GM21576 (cell line): ENCODE measurements at regions not wholly inside any gene's neighbourhood (a gene's known extent, or its start where the extent isn't known, plus 50 kb on each side); places are given as distances from the start of the nearest gene placed in this dataset.

Experiments
- ATAC-seq: cut with Tn5 transposase; IDR thresholded peaks from one replicate; pipeline ENCODE4 v1.9.1; 2021; ENCODE audit warnings: mild to moderate bottlenecking, moderate library complexity; ENCODE audit not compliant: unreplicated experiment

DNA sequence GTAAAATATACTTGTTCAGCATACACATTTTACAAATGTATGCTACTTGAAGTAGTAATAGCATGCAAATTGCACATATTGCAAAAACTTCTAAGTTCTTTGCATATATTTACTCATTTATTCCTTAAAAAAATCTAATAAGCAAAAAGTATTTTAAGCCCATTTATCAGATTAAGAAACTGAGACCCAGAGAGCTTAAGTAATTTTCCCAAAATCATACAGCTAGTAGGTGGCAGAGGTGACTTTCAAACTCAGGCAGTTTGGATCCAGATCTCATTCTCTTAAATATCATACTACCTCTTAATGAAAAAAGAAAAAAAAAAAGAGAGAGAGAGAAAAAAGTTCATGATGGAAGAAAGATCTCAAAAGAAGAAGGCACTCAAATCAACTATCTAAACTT lies 157.9 kb downstream of the RPS12 start:
- no peak for ATAC-seq

DNA sequence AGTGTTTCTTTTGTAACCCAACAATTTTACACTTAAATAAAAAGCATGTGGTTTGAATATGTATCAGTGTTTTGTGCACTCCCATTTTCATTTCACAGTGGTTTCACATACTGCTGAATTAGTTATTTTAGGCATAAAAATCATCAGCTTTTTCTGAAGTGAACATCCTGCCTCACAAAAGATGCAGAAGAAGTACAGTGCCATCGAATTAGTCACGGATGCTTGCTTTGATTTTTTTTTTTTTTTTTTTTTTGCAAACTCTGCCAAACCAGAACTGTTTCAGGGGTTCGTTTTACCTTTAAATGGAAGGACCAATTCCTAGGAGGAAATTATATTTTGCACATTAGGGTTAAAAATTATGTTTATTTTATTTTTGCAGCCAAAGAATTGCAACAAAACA lies 158.6 kb downstream of the RPS12 start:
- ATAC-seq = no peak

DNA sequence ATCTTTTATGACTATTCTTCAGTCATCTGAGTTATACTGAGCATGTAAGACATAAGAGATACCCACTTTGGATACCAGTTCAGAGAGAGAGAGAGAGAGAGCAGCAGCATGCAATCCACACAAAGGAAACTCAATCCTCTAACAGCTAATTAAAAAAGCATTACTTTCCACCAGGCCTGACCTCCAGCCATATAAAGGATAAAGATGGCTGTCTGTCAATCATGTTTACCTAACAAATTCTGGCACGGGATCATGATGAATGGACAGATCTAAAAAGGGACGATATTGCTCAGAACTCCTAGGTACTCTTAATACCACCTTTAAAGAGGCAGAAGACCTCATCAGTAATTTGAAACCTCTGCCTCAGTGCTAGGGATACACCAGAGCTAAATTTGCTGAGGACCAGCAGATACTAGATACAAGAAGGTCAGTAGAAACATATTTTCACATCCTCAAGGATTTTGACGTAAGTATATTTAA lies 159.2 kb downstream of the RPS12 start:
- ATAC-seq = no peak

DNA sequence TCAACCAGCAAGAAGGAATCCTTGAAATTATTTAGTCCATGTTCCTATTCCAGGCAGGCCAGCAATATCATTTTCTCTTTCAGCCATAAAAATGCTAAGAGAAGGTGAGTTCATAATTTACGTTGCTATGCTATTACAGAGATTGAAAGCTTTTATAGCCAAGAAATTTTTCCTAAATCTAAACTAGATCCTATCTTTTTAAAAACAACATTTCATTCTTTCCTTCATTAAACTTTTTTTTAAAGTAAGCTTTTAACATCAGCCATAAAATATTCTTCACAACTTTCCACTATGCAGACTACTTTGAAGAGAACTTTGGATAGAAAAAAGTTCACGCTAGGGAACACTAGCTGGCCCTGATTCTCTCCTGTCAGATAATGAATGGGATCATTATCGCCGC lies 159.8 kb downstream of the RPS12 start:
- no peak for ATAC-seq

DNA sequence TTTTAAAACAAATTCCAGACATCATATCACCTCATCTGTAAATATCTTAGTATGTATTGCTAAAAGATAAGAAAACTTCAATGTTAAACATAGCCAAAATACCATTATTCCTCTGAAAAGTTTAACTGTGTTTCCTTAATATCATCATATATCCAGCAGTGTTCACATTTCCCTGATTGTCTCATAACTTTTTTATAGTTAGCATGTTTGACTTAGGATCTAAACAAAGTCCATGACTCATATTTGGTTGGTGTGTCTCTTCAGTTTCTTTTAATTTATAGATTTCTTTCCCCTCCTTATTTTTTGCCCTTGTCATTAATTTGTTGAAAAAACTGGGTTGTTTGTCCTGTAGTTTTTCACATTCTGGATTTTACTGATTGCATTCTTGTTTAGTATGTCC lies 163.0 kb downstream of the RPS12 start:
- no peak for ATAC-seq

DNA sequence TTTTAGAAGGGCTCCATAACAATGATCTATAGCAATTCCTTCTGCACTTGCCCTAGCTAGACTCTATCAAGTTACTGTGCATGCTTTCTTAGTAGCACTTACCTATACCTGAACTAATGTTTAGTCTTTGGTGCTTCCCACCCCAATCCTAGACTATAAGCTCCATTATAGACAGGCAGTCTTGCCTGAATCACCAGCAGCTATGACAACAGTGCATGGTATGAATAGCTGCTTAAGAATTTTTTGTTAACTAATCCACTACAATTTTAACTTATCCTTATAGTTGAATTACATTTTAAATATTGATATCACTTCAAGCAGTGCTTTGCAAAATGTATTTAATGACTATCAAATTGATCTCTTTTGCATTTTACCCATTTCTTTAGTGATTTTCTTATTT lies 164.3 kb downstream of the RPS12 start:
- ATAC-seq = no peak

DNA sequence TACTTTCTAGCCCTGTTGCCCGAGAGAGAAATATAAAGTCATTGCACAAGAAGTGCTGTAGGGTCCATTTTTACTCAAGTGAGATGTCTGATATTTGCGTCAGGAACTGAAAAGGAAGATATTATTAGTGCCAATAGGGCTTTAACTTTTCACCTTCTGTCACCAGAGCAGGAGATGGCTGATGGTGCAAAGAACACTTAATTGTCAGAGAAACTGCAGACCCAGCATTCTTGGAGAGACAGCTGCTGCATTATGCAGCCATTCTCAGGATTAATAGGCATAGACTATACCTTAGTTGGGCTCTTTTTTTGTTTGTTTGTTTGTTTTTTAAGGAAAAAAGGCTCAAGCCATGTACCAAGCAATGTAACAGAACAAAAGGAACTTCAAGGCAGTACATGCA lies 179.4 kb downstream of the RPS12 start:
- ATAC-seq = no peak

DNA sequence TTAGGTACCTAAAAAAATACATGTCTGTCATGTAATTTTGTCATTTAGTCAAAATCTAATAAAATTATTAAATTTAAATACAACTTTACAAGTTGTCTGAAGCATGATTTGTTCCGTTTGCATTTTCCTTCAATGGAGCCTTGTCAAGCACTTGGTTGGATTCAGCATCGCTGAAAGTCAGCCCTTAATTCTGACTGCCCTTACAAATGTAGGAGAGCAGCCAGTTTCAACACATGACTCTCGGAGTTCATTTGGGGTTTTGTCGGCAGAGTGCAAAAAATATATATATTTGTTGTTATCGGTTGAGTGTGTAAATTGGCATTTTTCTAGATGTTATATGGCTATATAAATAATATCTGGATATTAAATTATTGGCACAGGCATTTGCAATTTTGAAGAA lies 180.6 kb downstream of the RPS12 start:
- ATAC-seq = no peak

DNA sequence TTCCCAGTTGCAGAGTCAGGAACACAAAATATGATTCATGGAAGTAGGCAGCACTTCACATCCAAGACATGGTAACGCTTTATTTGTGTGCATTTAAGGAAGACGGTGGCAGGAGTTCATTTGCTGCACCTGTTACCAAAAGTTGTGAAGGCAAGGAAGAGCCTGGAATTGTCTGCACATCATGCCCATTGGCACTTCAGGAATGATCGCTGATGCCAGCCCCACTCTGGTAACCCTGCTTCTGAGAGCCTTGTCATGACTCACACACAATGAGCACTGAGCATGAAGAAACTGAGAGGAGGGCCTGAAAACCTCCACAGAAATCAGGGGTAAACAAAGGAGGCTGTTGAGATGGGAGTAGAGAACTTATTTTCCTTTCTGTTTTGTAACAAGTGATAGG lies 181.1 kb downstream of the RPS12 start:
- ATAC-seq = no peak

DNA sequence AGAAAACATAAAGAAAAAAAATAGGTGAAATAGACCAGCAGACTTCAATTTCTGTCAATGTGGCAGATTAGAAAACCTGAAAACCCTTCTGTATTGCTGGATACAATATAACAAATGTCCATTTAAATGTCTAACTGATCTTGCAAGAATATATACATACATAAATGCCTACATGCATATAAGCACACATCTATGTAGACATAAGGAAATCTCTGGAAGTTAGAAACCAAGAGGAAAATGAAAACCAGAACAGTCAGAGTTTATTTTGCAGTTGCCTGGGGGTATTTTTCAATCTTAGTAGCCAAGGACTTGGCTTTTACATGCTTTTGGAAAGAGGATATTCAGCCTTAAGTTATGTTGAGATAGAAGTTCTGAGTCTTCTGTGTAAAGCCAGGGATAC lies 184.0 kb downstream of the RPS12 start:
- ATAC-seq = no peak

DNA sequence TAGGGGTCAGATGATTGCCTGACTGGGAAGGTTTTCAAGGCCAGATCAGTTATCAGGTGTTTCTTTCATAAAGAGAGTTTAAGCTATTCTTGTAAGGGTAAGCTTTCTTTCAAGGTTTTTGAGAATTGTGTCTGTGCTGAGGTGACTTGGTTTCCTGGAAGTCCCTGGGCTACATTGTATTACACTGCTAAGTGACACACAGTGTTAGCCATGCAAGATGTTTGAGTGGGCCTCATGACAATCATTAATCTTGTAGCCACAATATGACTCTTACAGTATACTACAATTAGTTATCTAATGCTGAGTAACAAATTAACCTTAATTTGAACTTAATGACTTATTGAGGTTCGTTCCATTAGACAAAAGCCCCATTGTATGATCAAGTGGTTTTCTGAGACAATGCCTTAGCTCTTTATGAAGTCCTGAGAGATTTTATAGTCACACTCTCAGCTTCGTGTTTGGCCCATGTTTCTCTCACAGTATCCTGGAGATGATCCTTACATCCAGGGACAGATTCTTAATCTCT lies 186.7 kb downstream of the RPS12 start:
- no peak for ATAC-seq

DNA sequence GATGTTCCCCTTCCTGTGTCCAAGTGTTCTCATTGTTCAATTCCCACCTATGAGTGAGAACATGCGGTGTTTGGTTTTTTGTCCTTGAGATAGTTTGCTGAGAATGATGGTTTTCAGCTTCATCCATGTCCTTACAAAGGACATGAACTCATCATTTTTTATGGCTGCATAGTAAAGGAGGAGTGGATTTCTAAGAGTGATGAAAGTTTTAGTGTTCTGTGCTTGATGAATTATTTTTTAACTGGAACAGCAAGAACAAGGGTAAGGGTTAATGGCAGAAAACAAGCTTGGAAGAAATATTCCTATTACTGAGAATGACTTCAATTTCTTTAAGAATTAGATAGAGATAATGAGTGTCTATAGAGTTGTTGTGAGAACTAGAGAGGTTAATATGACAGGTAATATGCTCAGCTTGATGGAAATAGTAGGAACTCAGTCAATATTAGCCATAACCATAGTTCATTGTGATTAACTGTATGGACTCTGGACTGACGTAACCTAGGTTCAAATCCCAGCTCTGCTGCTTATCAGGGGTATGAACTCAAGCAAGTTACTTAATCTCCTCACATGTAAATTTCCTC lies 190.0 kb downstream of the RPS12 start:
- no peak for ATAC-seq

DNA sequence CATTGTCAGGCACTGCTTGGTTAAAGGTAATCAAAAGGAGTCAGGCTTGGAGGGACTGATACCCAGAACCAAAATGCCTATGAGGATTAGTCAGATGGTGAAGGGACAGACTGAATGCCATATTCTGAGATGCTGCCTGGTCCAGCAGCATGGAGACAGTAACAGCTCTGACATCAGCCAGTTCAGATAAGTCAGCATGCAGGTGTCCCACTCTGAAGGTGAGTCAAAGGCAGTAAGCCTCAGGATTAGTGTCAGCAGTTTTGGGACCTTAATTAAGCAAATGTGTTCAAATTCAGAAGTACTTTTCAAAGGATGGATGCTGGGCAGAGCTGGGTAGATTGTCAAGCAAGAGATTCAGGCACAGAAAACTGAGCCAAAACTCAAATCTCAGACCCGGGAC lies 198.4 kb downstream of the RPS12 start:
- no peak for ATAC-seq

DNA sequence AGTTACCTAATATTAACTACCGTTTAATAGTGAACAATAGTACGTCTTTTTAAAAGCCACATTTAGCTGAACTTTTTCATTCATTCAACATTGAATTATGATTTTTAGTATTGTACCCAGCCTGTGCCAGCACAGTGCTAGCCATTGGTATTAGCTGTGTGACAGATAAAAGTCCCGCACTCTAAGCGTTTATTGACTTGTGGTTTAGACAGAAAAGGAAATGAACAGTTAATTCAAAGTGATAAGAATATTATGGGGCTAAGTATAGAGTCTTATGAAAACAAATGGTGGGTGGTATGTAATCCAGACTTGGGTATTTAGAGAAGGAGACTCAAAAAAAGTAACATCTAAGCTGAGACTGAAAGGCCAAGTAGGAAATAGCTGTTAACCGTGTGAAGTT lies 202.3 kb downstream of the RPS12 start:
- no peak for ATAC-seq

DNA sequence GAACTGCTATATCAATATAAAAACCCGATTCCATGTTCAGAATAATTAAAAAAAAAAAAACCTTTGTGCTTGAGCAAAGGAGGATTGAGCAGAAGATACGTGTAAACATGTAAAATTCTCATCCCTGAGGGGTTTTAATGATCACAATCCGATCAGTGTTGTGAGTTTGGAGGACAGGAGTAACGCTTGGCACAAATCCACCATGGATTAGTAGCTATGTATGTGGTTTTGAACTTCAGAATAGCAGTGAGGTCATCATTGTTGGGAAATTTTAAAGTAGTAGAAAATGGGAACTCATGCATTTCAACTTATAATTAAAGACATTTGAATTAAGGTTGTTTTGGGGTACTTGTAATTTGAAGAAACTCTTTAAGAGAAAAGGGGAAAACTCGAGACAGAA lies 203.2 kb downstream of the RPS12 start:
- no peak for ATAC-seq

DNA sequence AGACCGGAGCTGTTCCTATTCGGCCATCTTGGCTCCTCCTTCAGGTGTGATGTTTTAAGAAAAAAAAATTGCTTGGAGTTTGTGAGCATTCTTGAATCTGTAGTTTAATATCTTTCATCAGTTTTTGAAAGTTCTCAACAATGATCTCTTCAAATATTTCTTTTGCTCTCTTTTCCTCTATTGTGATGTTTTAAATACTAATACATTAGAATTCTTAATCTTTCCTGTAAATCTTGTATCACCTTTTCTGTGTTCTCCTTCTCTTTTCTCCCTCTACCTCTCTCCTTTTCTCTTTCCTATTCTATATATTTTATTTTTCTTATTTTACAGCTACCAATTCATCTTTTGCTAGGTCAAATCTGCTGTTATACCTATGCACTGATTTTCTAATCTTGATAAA lies 212.3 kb downstream of the RPS12 start:
- no peak for ATAC-seq

DNA sequence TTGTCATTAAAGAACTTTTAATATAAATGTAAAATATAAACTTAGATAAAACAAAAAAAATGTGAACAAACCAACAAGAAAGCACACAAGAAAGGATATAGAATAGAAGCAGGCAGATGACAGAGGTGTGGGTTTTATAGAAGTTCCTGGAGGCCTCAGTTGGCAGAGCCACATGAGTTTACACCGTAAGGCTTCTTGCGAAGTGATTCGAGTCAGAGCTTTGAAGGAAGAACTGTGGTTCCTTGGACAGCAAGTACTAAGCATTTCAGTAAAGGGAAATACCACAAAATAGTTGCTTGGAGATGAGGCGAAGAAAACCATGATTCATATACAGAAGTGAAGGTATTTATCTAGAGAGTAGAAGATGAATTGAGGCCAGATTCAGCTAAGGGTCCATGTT lies 207.9 kb upstream of the EYA4 start:
- no peak for ATAC-seq

DNA sequence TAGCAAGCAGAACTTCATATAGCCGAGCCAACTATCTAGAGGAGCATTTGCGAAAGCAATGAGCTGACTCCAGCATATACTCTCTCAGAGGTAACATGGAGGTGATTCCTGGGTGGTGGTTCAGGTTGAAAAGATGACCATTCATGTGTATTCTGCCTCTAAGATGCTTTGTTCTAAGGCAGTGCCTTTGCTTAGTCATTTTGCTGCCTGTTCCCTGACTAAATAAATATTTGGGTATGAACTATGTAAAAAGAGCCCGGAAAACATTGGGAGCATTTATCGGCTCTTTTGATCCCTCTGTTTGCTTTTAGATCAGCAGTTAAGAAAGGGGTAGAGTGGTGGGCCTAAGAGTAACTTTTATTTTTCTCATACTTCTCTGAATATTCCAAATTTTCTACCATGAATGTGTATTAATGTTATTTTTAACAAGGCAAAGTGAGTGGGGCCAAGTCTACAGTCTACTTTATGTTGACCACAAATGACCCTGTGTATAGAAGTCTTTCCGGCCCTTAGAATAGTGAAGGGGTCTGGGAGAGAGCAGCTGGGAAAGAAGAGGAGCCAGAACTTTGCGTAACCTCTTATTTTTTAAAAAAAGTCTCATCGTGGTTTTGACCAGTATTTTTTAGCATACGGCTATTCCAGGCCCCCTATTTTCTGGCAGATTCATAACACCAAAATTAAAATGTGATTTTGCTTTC lies 206.5 kb upstream of the EYA4 start:
- no peak for ATAC-seq

DNA sequence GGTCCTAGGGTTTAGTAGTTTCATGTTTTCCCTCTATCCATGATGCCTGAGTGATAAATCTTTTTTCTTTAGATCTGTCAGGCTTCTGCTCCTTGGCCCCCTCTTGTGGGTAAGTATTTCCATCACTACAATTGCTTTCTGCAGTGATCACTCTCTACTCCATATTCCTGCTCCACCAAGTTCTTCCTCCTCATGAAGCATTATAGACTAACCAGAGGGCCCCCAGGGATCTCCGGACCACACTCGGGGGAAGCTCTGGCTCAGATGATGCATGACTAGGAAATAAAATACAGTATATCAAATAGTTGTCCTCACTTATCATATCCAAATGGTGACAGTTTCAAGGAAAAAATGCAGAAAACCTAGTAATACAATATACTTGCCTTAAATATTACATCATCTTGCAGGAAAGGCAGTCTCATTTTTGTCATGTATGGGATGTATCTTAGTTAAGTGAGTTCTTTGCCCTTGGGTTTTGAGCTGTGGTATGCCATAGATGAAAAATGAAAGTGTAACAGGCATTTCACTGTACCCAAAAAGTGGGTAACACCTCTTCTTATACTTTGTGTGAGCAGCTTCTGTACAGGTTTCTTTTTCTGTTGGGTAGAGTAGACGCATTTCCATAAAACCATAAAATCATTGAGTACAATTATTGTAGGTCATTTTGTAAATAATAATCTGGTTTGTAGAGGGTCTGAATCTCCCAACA lies 200.9 kb upstream of the EYA4 start:
- no peak for ATAC-seq

DNA sequence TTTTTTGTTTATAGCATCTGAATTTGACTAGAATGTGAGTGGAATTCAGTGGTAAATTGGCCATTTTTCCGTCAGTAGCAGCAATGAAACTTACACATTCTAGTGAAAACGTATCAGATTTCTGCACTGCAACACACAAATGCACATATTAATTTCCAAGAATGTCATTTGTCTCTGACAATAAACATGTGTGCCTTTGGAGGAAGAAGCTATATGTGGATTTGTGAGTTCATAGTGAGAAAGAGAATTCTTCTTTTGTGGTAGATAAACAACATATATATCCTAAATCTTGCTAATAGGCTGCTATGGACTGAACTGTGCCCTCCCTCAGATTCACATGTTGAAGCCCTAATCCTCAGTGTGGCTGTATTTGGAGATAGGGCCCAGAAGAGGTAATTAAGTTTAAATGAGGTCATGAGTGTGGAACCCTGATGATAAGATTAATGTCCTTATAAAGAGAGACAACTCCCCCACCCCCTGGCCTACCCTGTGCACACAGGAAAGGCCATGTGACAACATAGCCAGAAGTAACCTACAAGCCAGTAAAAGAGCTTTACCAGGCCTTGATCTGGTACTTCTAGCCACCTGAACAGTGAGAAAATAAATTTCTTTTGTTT lies 200.2 kb upstream of the EYA4 start:
- no peak for ATAC-seq

DNA sequence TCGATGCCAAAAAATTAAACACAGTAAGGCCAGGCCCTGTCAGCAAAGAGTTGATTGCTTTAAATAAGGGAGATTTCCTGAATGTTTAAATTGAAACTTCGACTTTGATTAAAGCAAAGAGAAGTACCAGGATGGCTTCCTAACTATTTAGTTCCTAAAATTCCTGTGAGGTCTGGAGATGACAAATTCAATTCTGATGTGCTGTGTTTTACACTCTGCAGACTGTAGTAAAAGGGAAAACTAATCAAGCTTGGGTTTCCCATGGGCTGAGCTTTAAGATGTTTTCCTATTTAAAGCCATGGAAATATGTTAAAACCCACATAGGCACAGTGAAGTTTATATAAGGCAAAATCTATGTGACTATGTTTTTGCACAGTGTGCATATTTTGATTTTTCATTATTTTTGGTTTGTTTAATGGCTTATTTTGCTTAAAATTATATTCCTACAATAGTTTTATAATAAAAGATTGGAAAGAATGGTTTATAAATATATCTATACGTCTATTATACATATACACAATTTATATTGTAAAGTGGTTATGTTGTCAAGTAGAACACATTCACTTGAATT lies 198.5 kb upstream of the EYA4 start:
- no peak for ATAC-seq
